A673 (cell line): ENCODE measurements at regions not wholly inside any gene's neighbourhood (a gene's known extent, or its start where the extent isn't known, plus 50 kb on each side); places are given as distances from the start of the nearest gene placed in this dataset.

ENCODE experiments used
- BruUV-seq: library from RNA; stranded (reverse); fragments of 400-500 nt; replicated peaks from 2 replicates; lab custom pipeline; 2021; lab: Mats Ljungman, UMichigan
- CTCF ChIA-PET: fragments of 300-600 bp; sonication (Branson Sonifier 250); formaldehyde crosslinking; loops from one replicate; lab custom pipeline; 2022; ENCODE audit warnings: antibody characterized with exemption; lab: Charles Lee
- POLR2A ChIA-PET: fragments of 300-600 bp; sonication (Branson Sonifier 250); formaldehyde crosslinking; loops from one replicate; lab custom pipeline; 2022; ENCODE audit warnings: antibody characterized with exemption; ENCODE audit not compliant: low non-redundant PET; lab: Charles Lee
- DNase-seq: peaks from one replicate; pipeline ENCODE4 v3.0.0-alpha.2; 2015; ENCODE audit warnings: low spot score
- H3K27ac ChIP-seq: fragments of 200-600 bp; sonication (generic); 2 replicates; pipeline ENCODE4 v1.5.1; 2016; ENCODE audit warnings: mixed run types, low read depth, mild to moderate bottlenecking, mixed read lengths, antibody characterized with exemption, low read length; ENCODE audit not compliant: poor library complexity, severe bottlenecking
- H3K27me3 ChIP-seq: fragments of 200-600 bp; sonication (generic); replicated peaks from 2 replicates; pipeline ENCODE4 v1.6.1; 2017; ENCODE audit warnings: mixed run types, low read depth, mild to moderate bottlenecking, mixed read lengths, antibody characterized with exemption, low read length; ENCODE audit not compliant: insufficient read depth, poor library complexity
- H3K36me3 ChIP-seq: fragments of 200-600 bp; sonication (generic); 2 replicates; pipeline ENCODE4 v1.6.1; 2016; ENCODE audit warnings: mixed run types, mild to moderate bottlenecking, mixed read lengths, antibody characterized with exemption, low read length; ENCODE audit not compliant: insufficient read depth, poor library complexity, severe bottlenecking
- H3K4me1 ChIP-seq: fragments of 200-600 bp; sonication (generic); 2 replicates; pipeline ENCODE4 v1.6.1; 2017; ENCODE audit warnings: mixed run types, mild to moderate bottlenecking, mixed read lengths, antibody characterized with exemption, low read length; ENCODE audit not compliant: insufficient read depth, poor library complexity, severe bottlenecking
- H3K4me3 ChIP-seq: fragments of 200-600 bp; sonication (generic); 2 replicates; pipeline ENCODE4 v1.5.1; 2016; ENCODE audit warnings: low read depth, mixed run types, mild to moderate bottlenecking, mixed read lengths, low read length; ENCODE audit not compliant: poor library complexity, severe bottlenecking
- H3K9me3 ChIP-seq: fragments of 200-600 bp; sonication (generic); 2 replicates; pipeline ENCODE4 v1.6.1; 2016; ENCODE audit warnings: mixed run types, low read depth, mild to moderate bottlenecking, mixed read lengths, antibody characterized with exemption, low read length; ENCODE audit not compliant: poor library complexity, severe bottlenecking
- EZH2 ChIP-seq: fragments of 200-600 bp; sonication (generic); IDR thresholded peaks from 2 replicates; pipeline ENCODE4 v1.6.1; 2017; ENCODE audit warnings: borderline replicate concordance, low read depth, mild to moderate bottlenecking, mixed read lengths, antibody characterized with exemption, low read length; ENCODE audit not compliant: poor library complexity, severe bottlenecking
- intact Hi-C: fragments of 100-400 bp; cut with micrococcal nuclease; formaldehyde crosslinking; loops from one replicate; pipeline ENCODE4 v1.10.0; 2022; ENCODE audit not compliant: unreplicated experiment
- TF ChIP-seq, protein P1 (sequence below): fragments of 300-800, 200-600 bp; sonication (generic); conservative IDR thresholded peaks from 2 replicates; pipeline ENCODE4 v1.5.1; 2017; ENCODE audit warnings: low read depth, mild to moderate bottlenecking, antibody characterized with exemption, low read length, moderate library complexity, mixed read lengths

DNA sequence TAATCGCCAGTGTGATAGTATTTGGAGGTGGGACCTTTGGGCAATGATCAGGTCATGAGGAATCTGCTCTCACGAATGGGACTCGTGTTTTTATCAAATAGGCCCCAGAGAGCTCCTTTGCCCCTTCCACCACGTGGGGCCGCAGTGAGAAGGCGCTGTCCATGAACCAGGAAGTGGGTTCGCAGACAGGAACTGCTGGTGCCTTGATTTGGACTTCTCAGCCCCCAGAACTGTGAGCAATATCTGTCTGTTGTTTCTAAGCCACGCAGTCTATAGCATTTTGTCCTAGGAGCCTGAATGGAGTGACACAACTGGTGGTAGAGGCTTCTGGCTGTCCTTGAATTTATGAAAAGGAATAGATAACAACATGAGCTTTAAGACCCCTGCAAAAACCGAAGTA is 111.2 kb upstream of the HDAC4 start:
- intact Hi-C loops = no loop called here
- no peaks in the 10 kb centered on the region for H3K9me3 ChIP-seq
- no TSS peak for BruUV-seq
- ChIA-PET CTCF (no interaction called here), POLR2A (no interaction called here)
- no peaks in the 10 kb centered on the region for H3K4me1 ChIP-seq
- no peak for DNase-seq
- H3K27ac ChIP-seq = no peak overlapping the region
- TF ChIP-seq, protein P1, sequence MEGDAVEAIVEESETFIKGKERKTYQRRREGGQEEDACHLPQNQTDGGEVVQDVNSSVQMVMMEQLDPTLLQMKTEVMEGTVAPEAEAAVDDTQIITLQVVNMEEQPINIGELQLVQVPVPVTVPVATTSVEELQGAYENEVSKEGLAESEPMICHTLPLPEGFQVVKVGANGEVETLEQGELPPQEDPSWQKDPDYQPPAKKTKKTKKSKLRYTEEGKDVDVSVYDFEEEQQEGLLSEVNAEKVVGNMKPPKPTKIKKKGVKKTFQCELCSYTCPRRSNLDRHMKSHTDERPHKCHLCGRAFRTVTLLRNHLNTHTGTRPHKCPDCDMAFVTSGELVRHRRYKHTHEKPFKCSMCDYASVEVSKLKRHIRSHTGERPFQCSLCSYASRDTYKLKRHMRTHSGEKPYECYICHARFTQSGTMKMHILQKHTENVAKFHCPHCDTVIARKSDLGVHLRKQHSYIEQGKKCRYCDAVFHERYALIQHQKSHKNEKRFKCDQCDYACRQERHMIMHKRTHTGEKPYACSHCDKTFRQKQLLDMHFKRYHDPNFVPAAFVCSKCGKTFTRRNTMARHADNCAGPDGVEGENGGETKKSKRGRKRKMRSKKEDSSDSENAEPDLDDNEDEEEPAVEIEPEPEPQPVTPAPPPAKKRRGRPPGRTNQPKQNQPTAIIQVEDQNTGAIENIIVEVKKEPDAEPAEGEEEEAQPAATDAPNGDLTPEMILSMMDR = no peak
- no peak for TF ChIP-seq EZH2
- H3K4me3 ChIP-seq = no peak overlapping the region
- no peaks in the 10 kb centered on the region for H3K36me3 ChIP-seq
- H3K27me3 ChIP-seq = no peaks in the 10 kb centered on the region

DNA sequence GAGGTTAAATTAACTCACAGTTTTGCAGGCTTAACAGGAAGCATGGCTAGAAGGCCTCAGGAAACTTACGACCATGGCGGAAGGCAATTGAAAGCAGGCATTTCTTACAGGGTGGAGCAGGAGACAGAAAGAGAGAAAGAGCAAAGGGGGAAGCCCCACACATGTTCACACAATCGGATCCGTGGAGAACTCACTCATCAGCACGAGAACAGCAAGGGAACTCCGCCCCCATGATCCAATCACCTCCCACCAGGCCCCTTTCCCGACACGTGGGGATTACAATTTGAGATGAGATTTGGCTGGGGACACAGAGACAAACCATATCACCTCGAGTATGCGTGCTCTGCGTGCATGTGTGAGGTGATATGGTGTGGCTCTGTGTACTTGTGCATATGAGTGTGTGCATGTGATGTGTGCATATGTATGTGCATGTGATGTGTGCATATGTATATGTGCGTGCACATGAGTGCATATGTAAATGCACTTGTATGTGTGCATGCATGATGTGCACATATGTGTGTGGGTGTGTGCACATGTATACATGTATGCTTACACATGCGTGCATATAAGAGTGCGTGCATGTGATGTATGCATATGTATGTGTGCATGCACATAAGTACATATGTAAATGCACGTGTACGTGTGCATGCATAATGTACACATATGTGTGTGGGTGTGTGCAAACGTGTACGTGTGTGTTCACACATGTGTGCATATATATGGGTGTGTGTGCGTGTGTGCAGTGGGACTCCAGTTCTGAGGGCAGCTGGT is 108.7 kb upstream of the HDAC4 start:
- Histone ChIP-seq H3K9me3 (no peaks in the 10 kb centered on the region), H3K27ac (no peak overlapping the region), H3K36me3 (no peaks in the 10 kb centered on the region), H3K27me3 (no peaks in the 10 kb centered on the region), H3K4me1 (no peaks in the 10 kb centered on the region), H3K4me3 (no peak overlapping the region)
- CTCF ChIA-PET = no interaction called here
- no TSS peak for BruUV-seq
- no peak for DNase-seq
- intact Hi-C loops = no loop called here
- POLR2A ChIA-PET = no interaction called here
- TF ChIP-seq, protein P1 = no peak
- TF ChIP-seq EZH2 = no peak

DNA sequence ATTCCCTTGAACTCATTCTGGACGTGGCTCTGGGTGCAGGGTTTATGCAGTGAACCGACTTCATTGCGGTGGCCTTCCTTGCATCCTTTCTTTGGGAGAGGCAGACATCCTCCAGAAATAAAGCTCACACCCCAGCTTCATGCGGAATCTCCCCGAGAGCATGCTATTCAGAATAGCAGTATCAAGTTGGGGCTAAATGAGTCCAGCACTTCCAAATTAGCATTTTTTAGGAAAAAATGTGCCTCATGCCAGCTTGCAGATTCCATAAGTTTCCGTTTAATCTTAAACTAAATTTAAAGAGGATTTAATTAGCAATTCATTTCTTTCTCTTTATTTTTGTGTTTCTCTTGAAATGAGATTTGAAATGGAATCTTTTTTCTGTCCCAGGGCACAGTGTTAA is 107.4 kb upstream of the HDAC4 start:
- no peak for DNase-seq
- no peak overlapping the region for H3K27ac ChIP-seq
- no peaks in the 10 kb centered on the region for H3K9me3 ChIP-seq
- H3K4me1 ChIP-seq = no peaks in the 10 kb centered on the region
- H3K4me3 ChIP-seq = no peak overlapping the region
- no peaks in the 10 kb centered on the region for H3K36me3 ChIP-seq
- H3K27me3 ChIP-seq = no peaks in the 10 kb centered on the region
- CTCF ChIA-PET = no interaction called here
- TF ChIP-seq, protein P1 = no peak
- no peak for TF ChIP-seq EZH2
- POLR2A ChIA-PET = no interaction called here
- no TSS peak for BruUV-seq
- intact Hi-C loops = no loop called here
